ENCODE measurements at regions not wholly inside any gene's neighbourhood (a gene's known extent, or its start where the extent isn't known, plus 50 kb on each side); places are given as distances from the start of the nearest gene placed in this dataset.

GRCh38 chr1:100614570-100614969 is 76.6 kb downstream of the GPR88 start:
- no peak for TF ChIP-seq CTCF (IDR thresholded peaks at IDR 0.05)
- TF ChIP-seq POLR2A (IDR thresholded peaks at IDR 0.05), result no peak
- no peak overlapping the region for H3K4me3 ChIP-seq
- no peaks in the 10 kb centered on the region for H3K36me3 ChIP-seq
- 74 to 82% methylated on average over 6 of the region's 6 CpGs for WGBS, 2 donors
- H3K27ac ChIP-seq, result no peak overlapping the region
- H3K27me3 ChIP-seq, result no peaks in the 10 kb centered on the region
- no peak for DNase-seq
- no peaks in the 10 kb centered on the region for H3K9me3 ChIP-seq
- H3K4me1 ChIP-seq, result no peaks in the 10 kb centered on the region
- intact Hi-C loops (cut with DNase I), result no loop called here

DNA sequence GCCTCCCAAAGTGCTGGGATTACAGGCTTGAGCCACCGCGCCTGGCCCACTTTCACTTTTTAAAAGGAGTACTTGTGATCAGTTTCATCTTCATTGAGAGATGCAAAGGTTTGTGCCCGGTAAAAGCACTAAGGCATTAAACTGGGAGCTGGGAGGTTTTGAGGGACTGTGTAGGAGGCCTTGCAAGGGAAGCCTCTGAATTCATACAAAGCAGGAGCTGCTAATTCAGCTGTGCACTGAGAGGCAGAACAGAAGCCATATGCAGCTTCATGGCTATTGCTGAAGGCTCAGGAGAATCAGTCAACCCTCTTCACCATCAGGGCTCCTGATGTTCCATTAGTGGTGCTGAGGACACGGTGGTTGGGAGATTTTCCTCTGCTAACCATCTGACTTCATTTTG is 77.7 kb downstream of the GPR88 start:
- TF ChIP-seq POLR2A (IDR thresholded peaks at IDR 0.05) (no peak), CTCF (IDR thresholded peaks at IDR 0.05) (no peak)
- intact Hi-C loops (cut with DNase I), result loop anchor here (5.0 kb wide), 1 partner anchor 242 kb away; no protein-coding TSS in a partner anchor
- Histone ChIP-seq H3K9me3 (no peaks in the 10 kb centered on the region), H3K36me3 (no peaks in the 10 kb centered on the region), H3K4me3 (no peak overlapping the region), H3K27ac (no peak overlapping the region), H3K4me1 (no peaks in the 10 kb centered on the region), H3K27me3 (no peaks in the 10 kb centered on the region)
- no peak for DNase-seq
- WGBS, 2 donors, result 80 to 90% methylated on average over 1 to 4 of the region's 4 CpGs

- WGBS, 2 donors, result 80% methylated on average over 4 of the region's 4 CpGs
Measured at GRCh38 chr1:100616121-100616621, 78.2 kb downstream of the GPR88 start.

DNA sequence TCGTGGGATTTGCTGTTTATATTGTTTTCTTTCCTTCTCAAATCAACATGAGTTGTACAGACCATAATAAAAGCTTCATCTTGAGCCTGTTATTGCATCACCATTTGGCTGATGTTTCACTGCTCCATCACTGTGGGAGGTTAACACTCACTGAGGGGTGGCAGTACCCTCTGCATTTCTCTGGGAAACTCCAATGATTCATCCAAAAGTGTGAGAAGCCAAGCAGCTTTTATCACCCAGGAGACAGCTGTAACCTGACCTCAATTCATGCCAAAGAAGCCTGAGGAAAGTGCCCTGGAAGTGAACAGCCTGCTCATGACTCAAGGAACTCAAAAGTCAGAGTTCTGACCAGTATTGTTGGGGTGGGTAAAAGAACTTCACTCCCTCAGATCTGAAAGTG is 84.1 kb downstream of the GPR88 start:
- no peak for DNase-seq
- peak overlapping the region in 2 of 4 donors; percentile 38 to 68 for H3K27ac ChIP-seq

More at GRCh38 chr1:100616121-100616621, 78.2 kb downstream of the GPR88 start:
- intact Hi-C loops (cut with DNase I), result loop anchor here (5.0 kb wide), 1 partner anchor 241 kb away; no protein-coding TSS in a partner anchor
- no peak overlapping the region for H3K27ac ChIP-seq
- no peaks in the 10 kb centered on the region for H3K36me3 ChIP-seq
- no peaks in the 10 kb centered on the region for H3K4me1 ChIP-seq
- H3K27me3 ChIP-seq, result no peaks in the 10 kb centered on the region
- DNase-seq, result no peak
- no peaks in the 10 kb centered on the region for H3K9me3 ChIP-seq
- TF ChIP-seq CTCF (IDR thresholded peaks at IDR 0.05), result no peak
- no peak overlapping the region for H3K4me3 ChIP-seq

DNA sequence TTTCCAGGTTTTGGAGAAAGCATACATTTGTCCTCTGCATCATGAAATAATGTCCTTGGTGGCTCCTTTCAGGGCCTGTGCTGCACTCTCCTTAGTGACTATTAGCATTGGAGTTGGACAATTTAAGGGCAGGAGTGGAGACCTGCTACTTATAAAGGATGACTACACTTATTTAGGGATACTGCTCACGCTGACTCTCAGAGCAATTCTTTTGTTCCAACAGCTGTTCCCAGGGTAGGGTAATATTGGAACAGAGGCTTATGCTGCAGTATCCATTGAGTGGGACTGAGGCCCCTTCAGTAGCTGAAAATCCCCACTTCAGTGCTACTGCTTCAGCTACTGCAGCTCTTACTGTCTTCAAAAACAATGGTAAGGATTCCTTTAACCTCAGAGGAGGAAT is 84.6 kb downstream of the GPR88 start:
- H3K36me3 ChIP-seq, result no peaks in the 10 kb centered on the region
- H3K4me1 ChIP-seq, result peaks cover 0 to 15% (median 9%) of the 10 kb centered on the region in 3 donors
- no peak for DNase-seq
- no peaks in the 10 kb centered on the region for H3K27me3 ChIP-seq
- no peaks in the 10 kb centered on the region for H3K9me3 ChIP-seq
- H3K4me3 ChIP-seq, result no peak overlapping the region
- H3K27ac ChIP-seq, result peak overlapping the region in 2 of 4 donors; percentile 38 to 68
- intact Hi-C loops (cut with DNase I), result no loop called here
- 88 to 90% methylated on average over 1 of the region's 1 CpG for WGBS, 2 donors
- TF ChIP-seq CTCF (IDR thresholded peaks at IDR 0.05) (no peak), POLR2A (IDR thresholded peaks at IDR 0.05) (no peak)

More for the DNA sequence above, 84.1 kb downstream of the GPR88 start:
- Histone ChIP-seq H3K9me3 (no peaks in the 10 kb centered on the region), H3K36me3 (no peaks in the 10 kb centered on the region), H3K4me1 (peaks cover 0 to 10% (median 6%) of the 10 kb centered on the region in 3 donors), H3K27me3 (no peaks in the 10 kb centered on the region), H3K4me3 (no peak overlapping the region)
- intact Hi-C loops (cut with DNase I), result no loop called here
- WGBS, 2 donors, result 15 to 18% methylated on average over 1 of the region's 1 CpG
- TF ChIP-seq POLR2A (IDR thresholded peaks at IDR 0.05) (no peak), CTCF (IDR thresholded peaks at IDR 0.05) (no peak)
